ENCODE measurements at regions not wholly inside any gene's neighbourhood (a gene's known extent, or its start where the extent isn't known, plus 50 kb on each side); places are given as distances from the start of the nearest gene placed in this dataset.

- TF ChIP-seq, protein P1, sequence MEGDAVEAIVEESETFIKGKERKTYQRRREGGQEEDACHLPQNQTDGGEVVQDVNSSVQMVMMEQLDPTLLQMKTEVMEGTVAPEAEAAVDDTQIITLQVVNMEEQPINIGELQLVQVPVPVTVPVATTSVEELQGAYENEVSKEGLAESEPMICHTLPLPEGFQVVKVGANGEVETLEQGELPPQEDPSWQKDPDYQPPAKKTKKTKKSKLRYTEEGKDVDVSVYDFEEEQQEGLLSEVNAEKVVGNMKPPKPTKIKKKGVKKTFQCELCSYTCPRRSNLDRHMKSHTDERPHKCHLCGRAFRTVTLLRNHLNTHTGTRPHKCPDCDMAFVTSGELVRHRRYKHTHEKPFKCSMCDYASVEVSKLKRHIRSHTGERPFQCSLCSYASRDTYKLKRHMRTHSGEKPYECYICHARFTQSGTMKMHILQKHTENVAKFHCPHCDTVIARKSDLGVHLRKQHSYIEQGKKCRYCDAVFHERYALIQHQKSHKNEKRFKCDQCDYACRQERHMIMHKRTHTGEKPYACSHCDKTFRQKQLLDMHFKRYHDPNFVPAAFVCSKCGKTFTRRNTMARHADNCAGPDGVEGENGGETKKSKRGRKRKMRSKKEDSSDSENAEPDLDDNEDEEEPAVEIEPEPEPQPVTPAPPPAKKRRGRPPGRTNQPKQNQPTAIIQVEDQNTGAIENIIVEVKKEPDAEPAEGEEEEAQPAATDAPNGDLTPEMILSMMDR (IDR thresholded peaks at IDR 0.05; ENCODE audit: poor library complexity, severe bottlenecking) = no peak
- TF ChIP-seq POLR2AphosphoS5 (IDR thresholded peaks at IDR 0.05) = no peak
- no peak for TF ChIP-seq EZH2 (IDR thresholded peaks at IDR 0.05; ENCODE audit: borderline replicate concordance, insufficient read depth, low read length, poor library complexity, severe bottlenecking)
- TF ChIP-seq, protein P2, sequence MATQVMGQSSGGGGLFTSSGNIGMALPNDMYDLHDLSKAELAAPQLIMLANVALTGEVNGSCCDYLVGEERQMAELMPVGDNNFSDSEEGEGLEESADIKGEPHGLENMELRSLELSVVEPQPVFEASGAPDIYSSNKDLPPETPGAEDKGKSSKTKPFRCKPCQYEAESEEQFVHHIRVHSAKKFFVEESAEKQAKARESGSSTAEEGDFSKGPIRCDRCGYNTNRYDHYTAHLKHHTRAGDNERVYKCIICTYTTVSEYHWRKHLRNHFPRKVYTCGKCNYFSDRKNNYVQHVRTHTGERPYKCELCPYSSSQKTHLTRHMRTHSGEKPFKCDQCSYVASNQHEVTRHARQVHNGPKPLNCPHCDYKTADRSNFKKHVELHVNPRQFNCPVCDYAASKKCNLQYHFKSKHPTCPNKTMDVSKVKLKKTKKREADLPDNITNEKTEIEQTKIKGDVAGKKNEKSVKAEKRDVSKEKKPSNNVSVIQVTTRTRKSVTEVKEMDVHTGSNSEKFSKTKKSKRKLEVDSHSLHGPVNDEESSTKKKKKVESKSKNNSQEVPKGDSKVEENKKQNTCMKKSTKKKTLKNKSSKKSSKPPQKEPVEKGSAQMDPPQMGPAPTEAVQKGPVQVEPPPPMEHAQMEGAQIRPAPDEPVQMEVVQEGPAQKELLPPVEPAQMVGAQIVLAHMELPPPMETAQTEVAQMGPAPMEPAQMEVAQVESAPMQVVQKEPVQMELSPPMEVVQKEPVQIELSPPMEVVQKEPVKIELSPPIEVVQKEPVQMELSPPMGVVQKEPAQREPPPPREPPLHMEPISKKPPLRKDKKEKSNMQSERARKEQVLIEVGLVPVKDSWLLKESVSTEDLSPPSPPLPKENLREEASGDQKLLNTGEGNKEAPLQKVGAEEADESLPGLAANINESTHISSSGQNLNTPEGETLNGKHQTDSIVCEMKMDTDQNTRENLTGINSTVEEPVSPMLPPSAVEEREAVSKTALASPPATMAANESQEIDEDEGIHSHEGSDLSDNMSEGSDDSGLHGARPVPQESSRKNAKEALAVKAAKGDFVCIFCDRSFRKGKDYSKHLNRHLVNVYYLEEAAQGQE (IDR thresholded peaks at IDR 0.05; ENCODE audit: borderline replicate concordance) = no peak
- TF ChIP-seq EP300 (conservative IDR thresholded peaks at IDR 0.05; ENCODE audit: poor library complexity, severe bottlenecking) = no peak
- no peak for TF ChIP-seq TAF1 (IDR thresholded peaks at IDR 0.05; ENCODE audit: low read depth)
- no peak for TF ChIP-seq SMC3 (conservative IDR thresholded peaks at IDR 0.05; ENCODE audit: poor library complexity)
- TF ChIP-seq MXI1 (conservative IDR thresholded peaks at IDR 0.05; ENCODE audit: poor library complexity, severe bottlenecking) = no peak
- TF ChIP-seq RAD21 (conservative IDR thresholded peaks at IDR 0.05) = no peak
Observed at GRCh38 chrX:25555521-25555920, 539.8 kb upstream of the ARX start.

Measured in neural cell (in vitro differentiated cells).